DOHH2 (cell line): ENCODE measurements at regions not wholly inside any gene's neighbourhood (a gene's known extent, or its start where the extent isn't known, plus 50 kb on each side); places are given as distances from the start of the nearest gene placed in this dataset.

Experiments used
- EZH2phosphoT487 ChIP-seq: fragments of 200-600 bp; sonication (generic); IDR thresholded peaks from 2 replicates; pipeline ENCODE4 v1.6.1; 2017; ENCODE audit warnings: borderline replicate concordance, mild to moderate bottlenecking, antibody characterized with exemption, low read length, moderate library complexity, mixed read lengths
- TF ChIP-seq, protein P1 (sequence below): fragments of 200-600 bp; sonication (generic); IDR thresholded peaks from one replicate; pipeline ENCODE4 v1.5.1; 2014; ENCODE audit warnings: antibody characterized with exemption, mild to moderate bottlenecking, low read depth, low read length; ENCODE audit not compliant: poor library complexity, severe bottlenecking

DNA sequence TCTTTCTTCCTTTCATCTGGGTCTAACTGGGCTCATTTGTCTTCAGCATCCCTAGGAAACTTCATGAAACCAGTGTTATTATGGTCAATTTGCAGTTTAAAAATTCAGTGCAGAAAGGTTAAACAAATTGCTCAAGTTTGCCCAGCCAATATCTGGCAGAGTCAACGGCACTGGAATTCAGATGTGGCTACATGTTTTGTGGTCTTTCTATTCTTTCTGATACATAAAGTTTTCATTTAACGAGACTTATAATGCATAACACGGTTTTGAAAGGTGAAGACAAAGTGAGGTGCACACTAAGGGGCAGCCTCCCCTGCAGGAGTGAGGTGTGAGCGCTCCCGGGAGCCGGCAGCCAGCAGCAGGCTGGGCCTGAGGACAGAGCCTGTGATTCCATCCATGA lies 164.6 kb downstream of the RTP5 start:
- TF ChIP-seq, protein P1, sequence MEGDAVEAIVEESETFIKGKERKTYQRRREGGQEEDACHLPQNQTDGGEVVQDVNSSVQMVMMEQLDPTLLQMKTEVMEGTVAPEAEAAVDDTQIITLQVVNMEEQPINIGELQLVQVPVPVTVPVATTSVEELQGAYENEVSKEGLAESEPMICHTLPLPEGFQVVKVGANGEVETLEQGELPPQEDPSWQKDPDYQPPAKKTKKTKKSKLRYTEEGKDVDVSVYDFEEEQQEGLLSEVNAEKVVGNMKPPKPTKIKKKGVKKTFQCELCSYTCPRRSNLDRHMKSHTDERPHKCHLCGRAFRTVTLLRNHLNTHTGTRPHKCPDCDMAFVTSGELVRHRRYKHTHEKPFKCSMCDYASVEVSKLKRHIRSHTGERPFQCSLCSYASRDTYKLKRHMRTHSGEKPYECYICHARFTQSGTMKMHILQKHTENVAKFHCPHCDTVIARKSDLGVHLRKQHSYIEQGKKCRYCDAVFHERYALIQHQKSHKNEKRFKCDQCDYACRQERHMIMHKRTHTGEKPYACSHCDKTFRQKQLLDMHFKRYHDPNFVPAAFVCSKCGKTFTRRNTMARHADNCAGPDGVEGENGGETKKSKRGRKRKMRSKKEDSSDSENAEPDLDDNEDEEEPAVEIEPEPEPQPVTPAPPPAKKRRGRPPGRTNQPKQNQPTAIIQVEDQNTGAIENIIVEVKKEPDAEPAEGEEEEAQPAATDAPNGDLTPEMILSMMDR, result no peak
- TF ChIP-seq EZH2phosphoT487, result no peak
